Transverse colon (tissue), 3 donors: ENCODE measurements at regions not wholly inside any gene's neighbourhood (a gene's known extent, or its start where the extent isn't known, plus 50 kb on each side); places are given as distances from the start of the nearest gene placed in this dataset.

Experiments
- EP300 ChIP-seq: sonication (generic); formaldehyde crosslinking; IDR thresholded peaks from one replicate; pipeline ENCODE4 v1.6.1; 2017; ENCODE audit warnings: antibody characterized with exemption, low read depth
- TF ChIP-seq, protein P1 (sequence below), 5 experiments: fragments of 200-600 bp in 3 of 5; fragments of 450-650 bp in 2 of 5; sonication (generic) in 3 of 5; IDR thresholded peaks; 1 replicate in 2 of 5; 2 replicates in 3 of 5; pipeline ENCODE4 v1.5.1; 2016 to 2017; ENCODE audit warnings: antibody characterized with exemption in 5 of 5, inconsistent platforms in 3 of 5, mild to moderate bottlenecking in 2 of 5, moderate library complexity in 1 of 5

DNA sequence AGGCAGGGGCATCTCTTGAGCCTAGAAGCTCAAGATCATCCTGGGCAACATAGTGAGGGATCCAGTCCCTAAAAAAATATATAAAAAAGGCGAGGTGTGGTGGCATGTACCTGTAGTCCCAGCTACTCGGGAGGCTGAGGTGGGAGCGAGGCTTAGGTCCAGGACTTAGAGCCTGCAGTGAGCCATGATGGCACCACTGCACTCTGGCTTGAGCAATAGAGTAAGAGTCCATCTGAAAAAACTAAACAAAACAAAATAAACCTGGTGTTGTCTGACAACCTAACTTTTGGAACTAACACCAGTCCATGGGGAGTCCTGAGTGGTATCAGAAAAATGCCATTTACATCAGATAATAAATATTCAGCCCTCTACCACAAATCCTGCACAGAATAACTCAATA, 110.1 kb upstream of the NRIP1 start:
- TF ChIP-seq, protein P1, sequence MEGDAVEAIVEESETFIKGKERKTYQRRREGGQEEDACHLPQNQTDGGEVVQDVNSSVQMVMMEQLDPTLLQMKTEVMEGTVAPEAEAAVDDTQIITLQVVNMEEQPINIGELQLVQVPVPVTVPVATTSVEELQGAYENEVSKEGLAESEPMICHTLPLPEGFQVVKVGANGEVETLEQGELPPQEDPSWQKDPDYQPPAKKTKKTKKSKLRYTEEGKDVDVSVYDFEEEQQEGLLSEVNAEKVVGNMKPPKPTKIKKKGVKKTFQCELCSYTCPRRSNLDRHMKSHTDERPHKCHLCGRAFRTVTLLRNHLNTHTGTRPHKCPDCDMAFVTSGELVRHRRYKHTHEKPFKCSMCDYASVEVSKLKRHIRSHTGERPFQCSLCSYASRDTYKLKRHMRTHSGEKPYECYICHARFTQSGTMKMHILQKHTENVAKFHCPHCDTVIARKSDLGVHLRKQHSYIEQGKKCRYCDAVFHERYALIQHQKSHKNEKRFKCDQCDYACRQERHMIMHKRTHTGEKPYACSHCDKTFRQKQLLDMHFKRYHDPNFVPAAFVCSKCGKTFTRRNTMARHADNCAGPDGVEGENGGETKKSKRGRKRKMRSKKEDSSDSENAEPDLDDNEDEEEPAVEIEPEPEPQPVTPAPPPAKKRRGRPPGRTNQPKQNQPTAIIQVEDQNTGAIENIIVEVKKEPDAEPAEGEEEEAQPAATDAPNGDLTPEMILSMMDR (IDR thresholded peaks at IDR 0.05): no peak
- TF ChIP-seq EP300: no peak
